KOPT-K1 (cell line): ENCODE measurements at regions not wholly inside any gene's neighbourhood (a gene's known extent, or its start where the extent isn't known, plus 50 kb on each side); places are given as distances from the start of the nearest gene placed in this dataset.

Experiments
- H3K27ac ChIP-seq: fragments of 200-600 bp; sonication (generic); 2 replicates; pipeline ENCODE4 v1.5.1; 2016; ENCODE audit warnings: antibody characterized with exemption, mild to moderate bottlenecking, low read depth, low read length; ENCODE audit not compliant: poor library complexity, severe bottlenecking
- H3K36me3 ChIP-seq: fragments of 200-600 bp; sonication (generic); 2 replicates; pipeline ENCODE4 v1.5.1; 2017; ENCODE audit warnings: antibody characterized with exemption, mild to moderate bottlenecking, low read length, moderate library complexity; ENCODE audit not compliant: insufficient read depth
- H3K9me3 ChIP-seq: fragments of 200-600 bp; sonication (generic); 2 replicates; pipeline ENCODE4 v1.5.1; 2017; ENCODE audit warnings: antibody characterized with exemption, low read length, mild to moderate bottlenecking; ENCODE audit not compliant: insufficient read depth, poor library complexity, severe bottlenecking

GRCh38 chr17:36750316-36750885, 149.0 kb downstream of the MRM1 start:
- H3K27ac ChIP-seq: no peak overlapping the region
- H3K36me3 ChIP-seq: no peaks in the 10 kb centered on the region
- H3K9me3 ChIP-seq: no peaks in the 10 kb centered on the region

- Histone ChIP-seq H3K9me3 (no peaks in the 10 kb centered on the region), H3K27ac (no peak overlapping the region), H3K36me3 (no peaks in the 10 kb centered on the region)
Measured at GRCh38 chr17:36752096-36752888, 150.9 kb downstream of the MRM1 start.

- Histone ChIP-seq H3K27ac (no peak overlapping the region), H3K9me3 (no peaks in the 10 kb centered on the region), H3K36me3 (no peaks in the 10 kb centered on the region)
Measured at GRCh38 chr17:36755586-36755985, 154.2 kb downstream of the MRM1 start.

GRCh38 chr17:36756695-36757094, 155.3 kb downstream of the MRM1 start:
- H3K27ac ChIP-seq: no peak overlapping the region
- no peaks in the 10 kb centered on the region for H3K9me3 ChIP-seq
- H3K36me3 ChIP-seq: no peaks in the 10 kb centered on the region

GRCh38 chr17:36760425-36760824, 159.0 kb downstream of the MRM1 start:
- Histone ChIP-seq H3K27ac (no peak overlapping the region), H3K9me3 (no peaks in the 10 kb centered on the region), H3K36me3 (no peaks in the 10 kb centered on the region)

GRCh38 chr17:36761203-36761950, 160.0 kb downstream of the MRM1 start:
- Histone ChIP-seq H3K9me3 (no peaks in the 10 kb centered on the region), H3K27ac (no peak overlapping the region), H3K36me3 (no peaks in the 10 kb centered on the region)

- no peak overlapping the region for H3K27ac ChIP-seq
- no peaks in the 10 kb centered on the region for H3K9me3 ChIP-seq
- H3K36me3 ChIP-seq: no peaks in the 10 kb centered on the region
Measured at GRCh38 chr17:36765436-36766043, 164.2 kb downstream of the MRM1 start.

- Histone ChIP-seq H3K36me3 (no peaks in the 10 kb centered on the region), H3K9me3 (no peaks in the 10 kb centered on the region), H3K27ac (no peak overlapping the region)
Measured at GRCh38 chr17:36768394-36768793, 167.0 kb downstream of the MRM1 start.

- no peaks in the 10 kb centered on the region for H3K36me3 ChIP-seq
- H3K9me3 ChIP-seq: no peaks in the 10 kb centered on the region
- no peak overlapping the region for H3K27ac ChIP-seq
Measured at GRCh38 chr17:36773039-36773438, 164.2 kb upstream of the LHX1 start.

- no peak overlapping the region for H3K27ac ChIP-seq
- no peaks in the 10 kb centered on the region for H3K36me3 ChIP-seq
- no peaks in the 10 kb centered on the region for H3K9me3 ChIP-seq
Measured at GRCh38 chr17:36777118-36777517, 160.2 kb upstream of the LHX1 start.

GRCh38 chr17:36778448-36778847, 158.8 kb upstream of the LHX1 start:
- H3K27ac ChIP-seq: no peak overlapping the region
- no peaks in the 10 kb centered on the region for H3K9me3 ChIP-seq
- no peaks in the 10 kb centered on the region for H3K36me3 ChIP-seq

- H3K9me3 ChIP-seq: no peaks in the 10 kb centered on the region
- no peak overlapping the region for H3K27ac ChIP-seq
Measured at GRCh38 chr17:36779550-36779949, 157.7 kb upstream of the LHX1 start.

GRCh38 chr17:36784633-36785032, 152.6 kb upstream of the LHX1 start:
- no peaks in the 10 kb centered on the region for H3K36me3 ChIP-seq

More at GRCh38 chr17:36779550-36779949, 157.7 kb upstream of the LHX1 start:
- H3K36me3 ChIP-seq: no peaks in the 10 kb centered on the region

GRCh38 chr17:36786867-36787266, 150.4 kb upstream of the LHX1 start:
- Histone ChIP-seq H3K9me3 (peaks cover 7% of the 10 kb centered on the region), H3K27ac (no peak overlapping the region), H3K36me3 (no peaks in the 10 kb centered on the region)

More at GRCh38 chr17:36784633-36785032, 152.6 kb upstream of the LHX1 start:
- Histone ChIP-seq H3K9me3 (peaks cover 7% of the 10 kb centered on the region), H3K27ac (no peak overlapping the region)
